ENCODE measurements at regions not wholly inside any gene's neighbourhood (a gene's known extent, or its start where the extent isn't known, plus 50 kb on each side); places are given as distances from the start of the nearest gene placed in this dataset.

- TF ChIP-seq, protein P1, sequence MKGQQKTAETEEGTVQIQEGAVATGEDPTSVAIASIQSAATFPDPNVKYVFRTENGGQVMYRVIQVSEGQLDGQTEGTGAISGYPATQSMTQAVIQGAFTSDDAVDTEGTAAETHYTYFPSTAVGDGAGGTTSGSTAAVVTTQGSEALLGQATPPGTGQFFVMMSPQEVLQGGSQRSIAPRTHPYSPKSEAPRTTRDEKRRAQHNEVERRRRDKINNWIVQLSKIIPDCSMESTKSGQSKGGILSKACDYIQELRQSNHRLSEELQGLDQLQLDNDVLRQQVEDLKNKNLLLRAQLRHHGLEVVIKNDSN (IDR thresholded peaks at IDR 0.05), result no peak
- TF ChIP-seq TCF12 (IDR thresholded peaks at IDR 0.05; ENCODE audit: low read depth), result no peak
- no peak for TF ChIP-seq TAF1 (IDR thresholded peaks at IDR 0.05; ENCODE audit: low read depth)
- no peak for TF ChIP-seq CREB1 (IDR thresholded peaks at IDR 0.05; ENCODE audit: low read depth)
- no peak for TF ChIP-seq EP300 (IDR thresholded peaks at IDR 0.05; ENCODE audit: borderline replicate concordance)
- no peak for TF ChIP-seq CEBPB (IDR thresholded peaks at IDR 0.05)
- TF ChIP-seq EGR1 (IDR thresholded peaks at IDR 0.05), result no peak
- TF ChIP-seq, protein P2, sequence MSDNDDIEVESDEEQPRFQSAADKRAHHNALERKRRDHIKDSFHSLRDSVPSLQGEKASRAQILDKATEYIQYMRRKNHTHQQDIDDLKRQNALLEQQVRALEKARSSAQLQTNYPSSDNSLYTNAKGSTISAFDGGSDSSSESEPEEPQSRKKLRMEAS (IDR thresholded peaks at IDR 0.05), result no peak
- no peak for TF ChIP-seq RAD21 (IDR thresholded peaks at IDR 0.05; ENCODE audit: low read depth)
- TF ChIP-seq NFIC (IDR thresholded peaks at IDR 0.05), result no peak
- TF ChIP-seq REST (IDR thresholded peaks at IDR 0.05; ENCODE audit: low read depth), result no peak
- TF ChIP-seq FOXM1 (IDR thresholded peaks at IDR 0.05; ENCODE audit: borderline replicate concordance, low read depth), result no peak
Measured at GRCh38 chr11:80512491-80512890, 1071.7 kb upstream of the TENM4 start.

Data from Ishikawa (cell line).